ENCODE measurements at regions not wholly inside any gene's neighbourhood (a gene's known extent, or its start where the extent isn't known, plus 50 kb on each side); places are given as distances from the start of the nearest gene placed in this dataset.

- TF ChIP-seq CTCF (IDR thresholded peaks at IDR 0.05) = no peak
- no peak for TF ChIP-seq POLR2AphosphoS5 (IDR thresholded peaks at IDR 0.05)
Observed at GRCh38 chr3:189429019-189429418, 202.2 kb upstream of the TP63 start.
